ENCODE measurements at regions not wholly inside any gene's neighbourhood (a gene's known extent, or its start where the extent isn't known, plus 50 kb on each side); places are given as distances from the start of the nearest gene placed in this dataset.

GRCh38 chr9:113741886-113742854 lies 133.9 kb upstream of the ZNF618 start:
- DNase-seq = no peak

- DNase-seq = no peak
Observed at GRCh38 chr9:113742878-113743277, 133.2 kb upstream of the ZNF618 start.

GRCh38 chr9:113746486-113746885 lies 129.6 kb upstream of the ZNF618 start:
- no peak for DNase-seq

- no peak for DNase-seq
Observed at GRCh38 chr9:113748135-113748534, 128.0 kb upstream of the ZNF618 start.

- no peak for DNase-seq
Observed at GRCh38 chr9:113753398-113754119, 122.5 kb upstream of the ZNF618 start.

- no peak for DNase-seq
Observed at GRCh38 chr9:113754739-113755138, 121.4 kb upstream of the ZNF618 start.

GRCh38 chr9:113755433-113755832 lies 120.7 kb upstream of the ZNF618 start:
- DNase-seq = no peak

- DNase-seq = no peak
Observed at GRCh38 chr9:113756476-113757192, 119.5 kb upstream of the ZNF618 start.

- DNase-seq = no peak
Observed at GRCh38 chr9:113763429-113763828, 112.7 kb upstream of the ZNF618 start.

- no peak for DNase-seq
Observed at GRCh38 chr9:113764572-113764971, 111.5 kb upstream of the ZNF618 start.

GRCh38 chr9:113769412-113769811 lies 106.7 kb upstream of the ZNF618 start:
- no peak for DNase-seq

- no peak for DNase-seq
Observed at GRCh38 chr9:113770396-113770795, 105.7 kb upstream of the ZNF618 start.

- no peak for DNase-seq
Observed at GRCh38 chr9:113771199-113771598, 104.9 kb upstream of the ZNF618 start.

GRCh38 chr9:113772121-113772810 lies 103.8 kb upstream of the ZNF618 start:
- DNase-seq = no peak

- DNase-seq = no peak
Observed at GRCh38 chr9:113774963-113775362, 101.1 kb upstream of the ZNF618 start.

- no peak for DNase-seq
Observed at GRCh38 chr9:113775749-113776148, 100.4 kb upstream of the ZNF618 start.

- no peak for DNase-seq
Observed at GRCh38 chr9:113776194-113776593, 99.9 kb upstream of the ZNF618 start.

- DNase-seq = no peak
Observed at GRCh38 chr9:113781381-113781780, 94.7 kb upstream of the ZNF618 start.

GRCh38 chr9:113781896-113782295 lies 94.2 kb upstream of the ZNF618 start:
- DNase-seq = no peak

- no peak for DNase-seq
Observed at GRCh38 chr9:113783475-113783874, 92.6 kb upstream of the ZNF618 start.

- DNase-seq = no peak
Observed at GRCh38 chr9:113785334-113785733, 90.8 kb upstream of the ZNF618 start.

- DNase-seq = no peak
Observed at GRCh38 chr9:113786071-113786470, 90.0 kb upstream of the ZNF618 start.

GRCh38 chr9:113787871-113788270 lies 88.2 kb upstream of the ZNF618 start:
- DNase-seq = no peak
